ENCODE measurements at regions not wholly inside any gene's neighbourhood (a gene's known extent, or its start where the extent isn't known, plus 50 kb on each side); places are given as distances from the start of the nearest gene placed in this dataset.

DNA sequence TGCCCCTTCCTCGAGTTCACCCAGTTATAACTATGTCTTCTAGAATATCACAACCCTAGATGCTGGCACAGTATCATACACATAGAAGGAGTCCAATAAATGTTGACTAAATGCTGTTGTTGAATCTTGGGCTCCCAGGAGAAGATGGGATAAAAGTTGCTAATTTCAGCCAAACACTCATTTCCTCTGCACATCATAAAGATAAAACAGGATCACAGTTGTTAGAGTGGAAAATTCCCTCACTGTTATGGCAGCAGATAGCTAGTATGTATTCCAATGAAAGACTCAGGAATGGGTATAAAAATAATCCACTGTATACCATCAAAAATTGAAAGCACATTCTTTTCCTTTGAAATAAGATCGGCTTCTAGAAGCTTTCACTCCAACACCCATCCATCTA lies 294.9 kb upstream of the TSHZ2 start:
- peaks cover 33% of the 10 kb centered on the region for H3K27me3 ChIP-seq (ENCODE audit: insufficient read depth, low read length, poor library complexity)
- H3K4me3 ChIP-seq (ENCODE audit: low read depth in 1 of 2, low read length in 2 of 2) = no peak overlapping the region
- no peak for ATAC-seq (ENCODE audit: insufficient read depth, low read depth)
- no peak overlapping the region for H2AFZ ChIP-seq (ENCODE audit: low read depth, low read length)
- H3K9me3 ChIP-seq (ENCODE audit: insufficient read depth, low read length, severe bottlenecking) = no peaks in the 10 kb centered on the region
- no peak for DNase-seq
- no peaks in the 10 kb centered on the region for H3K79me2 ChIP-seq (ENCODE audit: insufficient read depth, low read length)
- no peak overlapping the region for H3K9ac ChIP-seq (ENCODE audit: low read depth, low read length)
- H3K27ac ChIP-seq (ENCODE audit: low read length) = no peak overlapping the region
- no peaks in the 10 kb centered on the region for H3K4me1 ChIP-seq (ENCODE audit: insufficient read depth, low read length)
- H3K4me2 ChIP-seq (ENCODE audit: insufficient read depth, low read length) = no peak overlapping the region
- no peaks in the 10 kb centered on the region for H4K20me1 ChIP-seq (ENCODE audit: insufficient read depth, low read length)
- no peaks in the 10 kb centered on the region for H3K36me3 ChIP-seq (ENCODE audit: insufficient read depth, low read length)
- TF ChIP-seq, protein P1, sequence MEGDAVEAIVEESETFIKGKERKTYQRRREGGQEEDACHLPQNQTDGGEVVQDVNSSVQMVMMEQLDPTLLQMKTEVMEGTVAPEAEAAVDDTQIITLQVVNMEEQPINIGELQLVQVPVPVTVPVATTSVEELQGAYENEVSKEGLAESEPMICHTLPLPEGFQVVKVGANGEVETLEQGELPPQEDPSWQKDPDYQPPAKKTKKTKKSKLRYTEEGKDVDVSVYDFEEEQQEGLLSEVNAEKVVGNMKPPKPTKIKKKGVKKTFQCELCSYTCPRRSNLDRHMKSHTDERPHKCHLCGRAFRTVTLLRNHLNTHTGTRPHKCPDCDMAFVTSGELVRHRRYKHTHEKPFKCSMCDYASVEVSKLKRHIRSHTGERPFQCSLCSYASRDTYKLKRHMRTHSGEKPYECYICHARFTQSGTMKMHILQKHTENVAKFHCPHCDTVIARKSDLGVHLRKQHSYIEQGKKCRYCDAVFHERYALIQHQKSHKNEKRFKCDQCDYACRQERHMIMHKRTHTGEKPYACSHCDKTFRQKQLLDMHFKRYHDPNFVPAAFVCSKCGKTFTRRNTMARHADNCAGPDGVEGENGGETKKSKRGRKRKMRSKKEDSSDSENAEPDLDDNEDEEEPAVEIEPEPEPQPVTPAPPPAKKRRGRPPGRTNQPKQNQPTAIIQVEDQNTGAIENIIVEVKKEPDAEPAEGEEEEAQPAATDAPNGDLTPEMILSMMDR (IDR thresholded peaks at IDR 0.05; ENCODE audit: borderline replicate concordance, extremely low read depth, low read length, poor library complexity, severe bottlenecking) = no peak
- no peak for TF ChIP-seq EZH2 (IDR thresholded peaks at IDR 0.05; ENCODE audit: borderline replicate concordance, low read depth, low read length, severe bottlenecking)

DNA sequence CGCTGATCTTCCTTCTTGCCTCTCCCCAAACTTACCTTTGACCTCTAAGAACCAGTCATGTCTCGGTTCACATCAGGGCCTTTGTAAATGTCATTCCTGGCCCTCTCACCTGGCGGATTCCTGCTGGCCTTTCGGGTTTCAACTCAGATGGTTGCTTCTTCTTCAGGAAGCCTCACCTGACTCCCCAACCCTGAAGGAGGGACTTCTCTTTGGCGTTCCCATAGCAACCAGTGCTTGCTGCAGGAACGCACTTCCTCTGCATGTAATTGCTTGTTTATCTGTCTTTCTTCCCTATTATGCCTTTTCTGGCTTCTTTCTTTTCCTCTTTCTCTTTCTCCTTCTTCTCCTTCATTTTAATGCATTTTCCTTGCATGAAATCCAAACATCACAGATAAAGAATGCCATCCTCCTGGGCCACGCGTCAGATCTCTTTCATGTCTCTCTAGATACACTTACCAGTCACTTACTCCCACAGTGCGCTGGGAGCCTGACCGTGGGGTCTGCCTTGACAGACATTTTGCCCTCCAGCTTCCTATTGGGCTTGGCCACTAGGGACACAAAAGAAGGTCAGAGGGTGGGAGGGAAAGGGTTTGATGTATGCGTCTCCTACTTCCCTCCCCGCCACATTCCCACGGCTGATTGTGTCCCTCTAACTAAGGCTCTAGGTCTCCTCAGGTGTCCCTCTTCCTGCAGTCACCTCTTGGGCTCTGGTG lies 295.7 kb upstream of the TSHZ2 start:
- Histone ChIP-seq H3K27me3 (ENCODE audit: insufficient read depth, low read length, poor library complexity) (peaks cover 33% of the 10 kb centered on the region), H4K20me1 (ENCODE audit: insufficient read depth, low read length) (no peaks in the 10 kb centered on the region), H3K36me3 (ENCODE audit: insufficient read depth, low read length) (no peaks in the 10 kb centered on the region), H3K27ac (ENCODE audit: low read length) (no peak overlapping the region), H3K9me3 (ENCODE audit: insufficient read depth, low read length, severe bottlenecking) (no peaks in the 10 kb centered on the region), H3K4me1 (ENCODE audit: insufficient read depth, low read length) (no peaks in the 10 kb centered on the region), H3K4me3 (ENCODE audit: low read depth in 1 of 2, low read length in 2 of 2) (no peak overlapping the region), H3K4me2 (ENCODE audit: insufficient read depth, low read length) (no peak overlapping the region), H3K9ac (ENCODE audit: low read depth, low read length) (no peak overlapping the region), H3K79me2 (ENCODE audit: insufficient read depth, low read length) (no peaks in the 10 kb centered on the region), H2AFZ (ENCODE audit: low read depth, low read length) (no peak overlapping the region)
- DNase-seq (no peak), ATAC-seq (ENCODE audit: insufficient read depth, low read depth) (no peak)
- TF ChIP-seq EZH2 (IDR thresholded peaks at IDR 0.05; ENCODE audit: borderline replicate concordance, low read depth, low read length, severe bottlenecking) = no peak
- TF ChIP-seq, protein P1 (IDR thresholded peaks at IDR 0.05; ENCODE audit: borderline replicate concordance, extremely low read depth, low read length, poor library complexity, severe bottlenecking) = no peak

DNA sequence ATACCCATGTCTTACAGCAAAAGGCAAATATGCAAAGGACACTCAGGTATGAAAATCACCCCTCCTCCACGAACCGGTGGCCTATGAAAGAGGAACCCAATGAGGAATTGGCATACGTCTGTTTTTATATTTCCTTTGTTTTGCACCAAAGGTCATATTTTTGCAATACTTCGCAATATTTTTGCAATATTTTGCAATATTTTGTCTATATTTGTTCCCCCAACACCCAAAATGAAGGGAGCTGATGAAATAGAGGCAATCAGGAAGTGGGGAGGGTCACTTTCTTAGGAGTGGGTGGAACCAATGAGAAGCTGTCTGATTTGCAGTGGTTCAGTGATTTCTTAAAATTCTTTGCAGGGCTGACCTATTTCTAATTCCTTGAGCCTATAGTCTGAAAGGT lies 296.8 kb upstream of the TSHZ2 start:
- no peaks in the 10 kb centered on the region for H3K79me2 ChIP-seq (ENCODE audit: insufficient read depth, low read length)
- H2AFZ ChIP-seq (ENCODE audit: low read depth, low read length) = no peak overlapping the region
- no peak overlapping the region for H3K9ac ChIP-seq (ENCODE audit: low read depth, low read length)
- TF ChIP-seq, protein P1 (IDR thresholded peaks at IDR 0.05; ENCODE audit: borderline replicate concordance, extremely low read depth, low read length, poor library complexity, severe bottlenecking) = no peak
- TF ChIP-seq EZH2 (IDR thresholded peaks at IDR 0.05; ENCODE audit: borderline replicate concordance, low read depth, low read length, severe bottlenecking) = no peak
- no peak overlapping the region for H3K27ac ChIP-seq (ENCODE audit: low read length)
- ATAC-seq (ENCODE audit: insufficient read depth, low read depth) (no peak), DNase-seq (no peak)
- peaks cover 26% of the 10 kb centered on the region for H3K27me3 ChIP-seq (ENCODE audit: insufficient read depth, low read length, poor library complexity)
- no peak overlapping the region for H3K4me2 ChIP-seq (ENCODE audit: insufficient read depth, low read length)
- no peaks in the 10 kb centered on the region for H4K20me1 ChIP-seq (ENCODE audit: insufficient read depth, low read length)
- no peaks in the 10 kb centered on the region for H3K9me3 ChIP-seq (ENCODE audit: insufficient read depth, low read length, severe bottlenecking)
- H3K4me3 ChIP-seq (ENCODE audit: low read depth in 1 of 2, low read length in 2 of 2) = no peak overlapping the region
- H3K36me3 ChIP-seq (ENCODE audit: insufficient read depth, low read length) = no peaks in the 10 kb centered on the region
- H3K4me1 ChIP-seq (ENCODE audit: insufficient read depth, low read length) = no peaks in the 10 kb centered on the region
